HG03575 (cell line): ENCODE measurements at regions not wholly inside any gene's neighbourhood (a gene's known extent, or its start where the extent isn't known, plus 50 kb on each side); places are given as distances from the start of the nearest gene placed in this dataset.

ENCODE experiments used
- ATAC-seq: cut with Tn5 transposase; IDR thresholded peaks from one replicate; pipeline ENCODE4 v1.9.1; 2021; ENCODE audit not compliant: unreplicated experiment, insufficient number of reproducible peaks, low FRiP score; ENCODE audit errors: extremely low read depth

- ATAC-seq = no peak
Measured at GRCh38 chr5:173753307-173754168, 134.6 kb upstream of the CPEB4 start.

- no peak for ATAC-seq
Measured at GRCh38 chr5:173755319-173755718, 132.8 kb upstream of the CPEB4 start.

GRCh38 chr5:173757403-173758209, 130.5 kb upstream of the CPEB4 start:
- ATAC-seq = no peak

- ATAC-seq = no peak
Measured at GRCh38 chr5:173758676-173759075, 129.5 kb upstream of the CPEB4 start.

- ATAC-seq = no peak
Measured at GRCh38 chr5:173759691-173760090, 128.5 kb upstream of the CPEB4 start.

GRCh38 chr5:173760461-173761177, 127.5 kb upstream of the CPEB4 start:
- ATAC-seq = no peak

- ATAC-seq = no peak
Measured at GRCh38 chr5:173761178-173761513, 127.0 kb upstream of the CPEB4 start.

- no peak for ATAC-seq
Measured at GRCh38 chr5:173762045-173762444, 126.1 kb upstream of the CPEB4 start.

- no peak for ATAC-seq
Measured at GRCh38 chr5:173762930-173763329, 125.2 kb upstream of the CPEB4 start.

- ATAC-seq = no peak
Measured at GRCh38 chr5:173763410-173763809, 124.7 kb upstream of the CPEB4 start.

- no peak for ATAC-seq
Measured at GRCh38 chr5:173764332-173765028, 123.7 kb upstream of the CPEB4 start.

GRCh38 chr5:173765029-173765644, 123.0 kb upstream of the CPEB4 start:
- ATAC-seq = no peak

GRCh38 chr5:173765661-173766060, 122.5 kb upstream of the CPEB4 start:
- ATAC-seq = no peak

GRCh38 chr5:173767574-173768266, 120.4 kb upstream of the CPEB4 start:
- ATAC-seq = no peak

- ATAC-seq = no peak
Measured at GRCh38 chr5:173768267-173768806, 119.8 kb upstream of the CPEB4 start.

GRCh38 chr5:173768891-173769290, 119.3 kb upstream of the CPEB4 start:
- ATAC-seq = no peak

- no peak for ATAC-seq
Measured at GRCh38 chr5:173770637-173771036, 117.5 kb upstream of the CPEB4 start.
